HFFc6 (cell line): ENCODE measurements at regions not wholly inside any gene's neighbourhood (a gene's known extent, or its start where the extent isn't known, plus 50 kb on each side); places are given as distances from the start of the nearest gene placed in this dataset.

Experiments used
- DNase-seq: peaks from one replicate; pipeline ENCODE4 v3.0.0-alpha.2; 2018
- H3K27ac Mint-ChIP-seq: 2 replicates; pipeline ENCODE4 v1.8.0; 2020; ENCODE audit warnings: mild to moderate bottlenecking, mixed read lengths
- H3K27me3 Mint-ChIP-seq: 2 replicates; pipeline ENCODE4 v1.8.0; 2021; ENCODE audit warnings: mild to moderate bottlenecking, moderate library complexity, mixed read lengths; ENCODE audit not compliant: insufficient read depth
- H3K36me3 Mint-ChIP-seq: 2 replicates; pipeline ENCODE4 v1.8.0; 2021; ENCODE audit warnings: low read depth, mixed read lengths
- H3K4me1 Mint-ChIP-seq: 2 replicates; pipeline ENCODE4 v1.8.0; 2020; ENCODE audit warnings: low read depth, mixed read lengths
- H3K4me3 Mint-ChIP-seq: 2 replicates; pipeline ENCODE4 v1.8.0; 2020; ENCODE audit warnings: mild to moderate bottlenecking, moderate library complexity, mixed read lengths
- H3K9me3 Mint-ChIP-seq: 2 replicates; pipeline ENCODE4 v1.8.0; 2020; ENCODE audit warnings: mild to moderate bottlenecking, mixed read lengths
- TF ChIP-seq, protein P1 (sequence below): fragments of 200-600 bp; sonication (generic); IDR thresholded peaks from 2 replicates; pipeline ENCODE4 v1.5.0; 2021; ENCODE audit warnings: antibody characterized with exemption, mild to moderate bottlenecking

DNA sequence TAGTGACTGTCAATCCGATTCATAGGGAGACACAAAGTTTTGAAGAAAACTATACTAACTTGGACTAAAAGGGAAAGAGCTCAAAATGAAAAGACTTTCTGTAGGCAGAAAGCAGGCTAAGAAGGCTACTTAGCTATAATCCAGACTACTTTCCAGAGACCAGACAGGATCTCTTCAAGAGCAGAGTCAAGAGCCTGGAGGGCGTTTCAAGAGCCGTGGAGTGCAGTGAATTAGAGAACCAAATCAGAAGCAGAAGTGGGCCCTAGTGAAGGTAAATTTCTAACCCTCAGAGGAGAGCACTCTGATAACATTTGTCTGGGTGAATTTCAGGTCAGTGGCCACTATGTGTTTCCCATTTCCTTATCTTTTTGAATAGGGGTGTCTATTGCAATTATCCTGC lies 76.4 kb downstream of the CGGBP1 start:
- Mint-ChIP-seq H3K9me3 (no peaks in the 10 kb centered on the region), H3K27me3 (peaks cover 7% of the 10 kb centered on the region; the same call in 1 of the 2 replicates), H3K4me3 (no peak overlapping the region), H3K27ac (no peak overlapping the region), H3K36me3 (no peaks in the 10 kb centered on the region), H3K4me1 (no peaks in the 10 kb centered on the region)
- TF ChIP-seq, protein P1, sequence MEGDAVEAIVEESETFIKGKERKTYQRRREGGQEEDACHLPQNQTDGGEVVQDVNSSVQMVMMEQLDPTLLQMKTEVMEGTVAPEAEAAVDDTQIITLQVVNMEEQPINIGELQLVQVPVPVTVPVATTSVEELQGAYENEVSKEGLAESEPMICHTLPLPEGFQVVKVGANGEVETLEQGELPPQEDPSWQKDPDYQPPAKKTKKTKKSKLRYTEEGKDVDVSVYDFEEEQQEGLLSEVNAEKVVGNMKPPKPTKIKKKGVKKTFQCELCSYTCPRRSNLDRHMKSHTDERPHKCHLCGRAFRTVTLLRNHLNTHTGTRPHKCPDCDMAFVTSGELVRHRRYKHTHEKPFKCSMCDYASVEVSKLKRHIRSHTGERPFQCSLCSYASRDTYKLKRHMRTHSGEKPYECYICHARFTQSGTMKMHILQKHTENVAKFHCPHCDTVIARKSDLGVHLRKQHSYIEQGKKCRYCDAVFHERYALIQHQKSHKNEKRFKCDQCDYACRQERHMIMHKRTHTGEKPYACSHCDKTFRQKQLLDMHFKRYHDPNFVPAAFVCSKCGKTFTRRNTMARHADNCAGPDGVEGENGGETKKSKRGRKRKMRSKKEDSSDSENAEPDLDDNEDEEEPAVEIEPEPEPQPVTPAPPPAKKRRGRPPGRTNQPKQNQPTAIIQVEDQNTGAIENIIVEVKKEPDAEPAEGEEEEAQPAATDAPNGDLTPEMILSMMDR = no peak
- no peak for DNase-seq

DNA sequence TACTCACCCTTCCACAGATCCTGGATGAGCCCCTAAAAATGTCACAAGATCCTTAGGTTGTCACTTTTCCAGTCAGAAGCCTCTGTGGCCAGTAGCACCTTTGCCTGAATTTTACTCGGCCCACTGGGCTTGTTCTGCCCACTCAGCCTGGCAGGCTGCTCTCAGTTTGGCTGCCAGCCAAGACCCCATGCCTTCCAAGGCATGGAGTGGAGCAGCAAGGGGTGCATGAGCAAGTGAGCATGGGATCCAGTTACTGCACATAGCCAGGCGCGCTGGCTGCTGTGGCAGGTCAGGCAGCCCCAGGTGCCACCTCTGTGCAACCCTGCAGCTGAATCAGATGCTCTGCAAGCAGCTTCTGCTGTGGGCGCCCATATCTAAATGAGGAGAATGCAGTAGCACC lies 79.3 kb downstream of the CGGBP1 start:
- peaks cover 7% of the 10 kb centered on the region; the same call in 1 of the 2 replicates for H3K27me3 Mint-ChIP-seq
- no peaks in the 10 kb centered on the region for H3K4me1 Mint-ChIP-seq
- DNase-seq = no peak
- no peaks in the 10 kb centered on the region for H3K36me3 Mint-ChIP-seq
- H3K4me3 Mint-ChIP-seq = no peak overlapping the region
- H3K9me3 Mint-ChIP-seq = no peaks in the 10 kb centered on the region
- TF ChIP-seq, protein P1 = no peak
- H3K27ac Mint-ChIP-seq = no peak overlapping the region

DNA sequence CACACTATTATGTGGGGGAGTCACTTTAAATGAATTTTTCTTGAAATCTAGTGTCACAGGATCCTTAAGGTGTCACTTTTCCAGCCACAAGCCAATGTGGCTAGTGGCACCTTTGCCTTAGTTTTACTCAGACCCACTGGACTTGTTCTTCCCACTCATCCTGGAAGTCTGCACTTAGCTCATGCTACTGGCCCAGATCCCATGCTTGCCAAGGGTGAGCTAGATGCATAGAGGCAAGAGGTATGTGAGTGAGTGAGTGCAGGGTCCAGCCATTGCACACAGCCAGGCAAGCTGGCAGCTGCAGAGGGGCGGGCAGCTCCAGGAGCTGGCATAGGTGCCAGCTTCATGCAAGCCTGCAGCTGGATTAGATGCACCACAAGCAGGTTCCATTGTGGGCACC lies 81.0 kb downstream of the CGGBP1 start:
- TF ChIP-seq, protein P1 = no peak
- H3K4me3 Mint-ChIP-seq = no peak overlapping the region
- no peaks in the 10 kb centered on the region for H3K9me3 Mint-ChIP-seq
- H3K27me3 Mint-ChIP-seq = peaks cover 7% of the 10 kb centered on the region; the same call in 1 of the 2 replicates
- DNase-seq = no peak
- H3K27ac Mint-ChIP-seq = no peak overlapping the region
- no peaks in the 10 kb centered on the region for H3K36me3 Mint-ChIP-seq
- no peaks in the 10 kb centered on the region for H3K4me1 Mint-ChIP-seq

DNA sequence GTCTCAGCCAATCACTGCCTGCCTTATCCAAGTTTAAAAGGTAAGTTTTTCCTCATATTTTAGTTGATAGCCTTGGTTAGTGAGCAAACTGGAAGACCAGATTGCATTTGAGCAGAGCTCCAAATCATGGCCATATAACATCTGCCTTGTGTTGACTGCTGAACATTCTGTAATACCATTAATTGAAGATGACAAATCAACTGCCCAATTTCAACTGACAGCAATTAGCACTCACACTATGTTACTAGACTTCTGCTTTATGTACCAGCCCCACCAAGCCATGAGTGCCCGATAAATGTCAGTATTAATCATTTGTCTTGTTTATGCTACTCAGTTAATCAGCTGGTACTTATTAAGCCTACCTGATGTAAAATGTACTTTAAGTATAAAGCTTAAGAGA lies 83.1 kb downstream of the CGGBP1 start:
- Mint-ChIP-seq H3K27ac (no peak overlapping the region), H3K4me1 (no peaks in the 10 kb centered on the region), H3K9me3 (no peaks in the 10 kb centered on the region), H3K36me3 (no peaks in the 10 kb centered on the region), H3K27me3 (peaks cover 7% of the 10 kb centered on the region; the same call in 1 of the 2 replicates), H3K4me3 (no peak overlapping the region)
- no peak for DNase-seq
- TF ChIP-seq, protein P1 = no peak

DNA sequence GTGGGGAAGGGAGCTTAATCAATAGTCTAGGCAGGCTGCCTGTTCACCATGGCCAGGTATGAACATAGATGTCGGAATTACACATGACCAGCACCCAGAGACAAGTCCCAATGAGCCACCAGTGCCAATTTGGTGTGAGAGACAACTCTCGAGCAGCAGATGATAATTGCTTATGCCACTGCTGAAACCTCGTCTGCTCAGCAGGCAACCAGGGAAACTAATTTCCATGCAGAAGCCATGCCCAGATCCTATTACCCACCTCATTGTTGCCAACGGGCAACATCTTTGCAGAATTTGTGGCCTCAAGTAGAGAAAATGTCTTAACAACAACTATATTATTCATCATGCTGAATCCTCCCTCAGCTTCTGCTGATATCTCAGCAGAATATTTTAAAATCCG lies 84.9 kb downstream of the CGGBP1 start:
- Mint-ChIP-seq H3K27ac (no peak overlapping the region), H3K27me3 (peaks cover 7% of the 10 kb centered on the region; the same call in 1 of the 2 replicates), H3K4me3 (no peak overlapping the region), H3K36me3 (no peaks in the 10 kb centered on the region), H3K4me1 (no peaks in the 10 kb centered on the region), H3K9me3 (no peaks in the 10 kb centered on the region)
- TF ChIP-seq, protein P1 = no peak
- DNase-seq = no peak

DNA sequence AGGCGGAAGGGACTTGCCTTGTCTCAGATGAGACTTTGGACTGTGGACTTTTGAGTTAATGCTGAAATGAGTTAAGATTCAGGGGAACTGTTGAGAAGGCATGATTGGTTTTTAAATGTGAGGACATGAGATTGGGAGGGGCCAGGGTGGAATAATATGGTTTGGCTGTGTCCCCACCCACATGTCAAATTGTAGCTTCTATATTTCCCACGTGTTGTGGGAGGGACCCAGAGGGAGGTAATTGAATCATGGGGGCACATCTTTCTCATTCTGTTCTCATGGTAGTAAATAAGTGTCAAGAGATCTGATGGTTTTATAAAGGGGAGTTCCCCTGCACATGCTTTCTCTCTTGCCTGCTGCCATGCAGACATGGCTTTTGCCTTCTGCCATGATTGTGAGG lies 89.2 kb downstream of the CGGBP1 start:
- Mint-ChIP-seq H3K4me1 (no peaks in the 10 kb centered on the region), H3K36me3 (no peaks in the 10 kb centered on the region), H3K27ac (no peak overlapping the region), H3K4me3 (no peak overlapping the region), H3K9me3 (no peaks in the 10 kb centered on the region), H3K27me3 (peaks cover 4% of the 10 kb centered on the region; the same call in 1 of the 2 replicates)
- TF ChIP-seq, protein P1 = no peak
- DNase-seq = no peak
